ENCODE measurements at regions not wholly inside any gene's neighbourhood (a gene's known extent, or its start where the extent isn't known, plus 50 kb on each side); places are given as distances from the start of the nearest gene placed in this dataset.

GRCh38 chr6:144335914-144336313 lies 50.8 kb downstream of the UTRN start:
- TF ChIP-seq CTCF (conservative IDR thresholded peaks at IDR 0.05) (no peak), ZFX (IDR thresholded peaks at IDR 0.05) (no peak)

All from C4-2B (cell line).